Subcutaneous abdominal adipose tissue (tissue), 5 donors: ENCODE measurements at regions not wholly inside any gene's neighbourhood (a gene's known extent, or its start where the extent isn't known, plus 50 kb on each side); places are given as distances from the start of the nearest gene placed in this dataset.

Experiments
- H3K27ac ChIP-seq: one replicate; pipeline ENCODE4 v1.7.0; 2013; ENCODE audit warnings: low read depth, mild to moderate bottlenecking, inconsistent platforms, low read length, moderate library complexity
- H3K27me3 ChIP-seq, 5 donors: one replicate each; pipeline ENCODE4 v1.7.0; 2013; ENCODE audit warnings: low read length in 5 of 5, inconsistent platforms in 1 of 5; ENCODE audit not compliant: control insufficient read depth in 5 of 5, insufficient read depth in 4 of 5
- H3K36me3 ChIP-seq, 5 donors: one replicate each; pipeline ENCODE4 v1.7.0; 2013; ENCODE audit warnings: low read length in 5 of 5; ENCODE audit not compliant: control insufficient read depth in 5 of 5, insufficient read depth in 5 of 5
- H3K4me1 ChIP-seq, 5 donors: one replicate each; pipeline ENCODE4 v1.7.0; 2013; ENCODE audit warnings: low read length in 5 of 5, mild to moderate bottlenecking in 3 of 5, moderate library complexity in 1 of 5; ENCODE audit not compliant: control insufficient read depth in 5 of 5, insufficient read depth in 5 of 5
- H3K4me3 ChIP-seq, 5 donors: one replicate each; pipeline ENCODE4 v1.7.0; 2013; ENCODE audit warnings: low read length in 5 of 5, low read depth in 1 of 5
- H3K9ac ChIP-seq, 5 donors: one replicate each; pipeline ENCODE4 v1.7.0; 2013; ENCODE audit warnings: low read length in 5 of 5, mild to moderate bottlenecking in 4 of 5, moderate library complexity in 3 of 5
- H3K9me3 ChIP-seq, 5 donors: one replicate each; pipeline ENCODE4 v1.7.0; 2013; ENCODE audit warnings: low read length in 5 of 5; ENCODE audit not compliant: control insufficient read depth in 5 of 5
- donor health status: healthy.
- donor health status: healthy.
- donor health status: healthy.
- donor health status: healthy.
- donor health status: healthy.

DNA sequence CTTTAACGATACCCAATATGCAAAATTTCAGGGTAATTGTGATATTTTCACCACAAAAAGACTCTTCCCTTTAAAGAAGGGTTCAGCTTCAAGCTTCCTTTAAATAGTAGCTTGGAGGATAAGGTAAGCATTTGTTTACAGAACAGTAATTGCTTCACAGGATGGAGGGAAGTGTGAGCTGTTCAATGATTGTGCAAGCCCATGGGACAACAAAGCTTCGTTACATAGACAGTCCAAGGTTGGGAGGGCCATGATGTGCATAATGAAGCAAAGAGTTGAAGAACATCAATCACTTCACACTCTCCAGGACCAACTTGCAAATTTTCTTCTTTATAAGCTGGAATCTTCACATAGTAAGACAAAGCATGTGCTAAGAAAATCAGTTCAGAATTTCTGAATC, 145.0 kb upstream of the ASIC2 start:
- Histone ChIP-seq H3K4me3 (no peak overlapping the region), H3K4me1 (no peaks in the 10 kb centered on the region), H3K27me3 (no peaks in the 10 kb centered on the region), H3K27ac (no peak overlapping the region), H3K36me3 (no peaks in the 10 kb centered on the region), H3K9ac (no peak overlapping the region), H3K9me3 (peaks cover 0 to 4% (median 2%) of the 10 kb centered on the region in 5 donors)

- Histone ChIP-seq H3K27ac (no peak overlapping the region), H3K9ac (no peak overlapping the region), H3K36me3 (no peaks in the 10 kb centered on the region), H3K27me3 (no peaks in the 10 kb centered on the region), H3K4me3 (no peak overlapping the region), H3K4me1 (no peaks in the 10 kb centered on the region), H3K9me3 (peaks cover 0 to 4% (median 2%) of the 10 kb centered on the region in 5 donors)
These were observed 145.5 kb upstream of the ASIC2 start for GRCh38 chr17:33438578-33438977.

GRCh38 chr17:33442320-33442719, 149.2 kb upstream of the ASIC2 start:
- Histone ChIP-seq H3K4me3 (no peak overlapping the region), H3K9me3 (peaks cover 0 to 8% (median 2%) of the 10 kb centered on the region in 5 donors), H3K27ac (no peak overlapping the region), H3K36me3 (no peaks in the 10 kb centered on the region), H3K27me3 (peaks cover 0 to 2% (median 0%) of the 10 kb centered on the region in 5 donors), H3K4me1 (no peaks in the 10 kb centered on the region), H3K9ac (no peak overlapping the region)

DNA sequence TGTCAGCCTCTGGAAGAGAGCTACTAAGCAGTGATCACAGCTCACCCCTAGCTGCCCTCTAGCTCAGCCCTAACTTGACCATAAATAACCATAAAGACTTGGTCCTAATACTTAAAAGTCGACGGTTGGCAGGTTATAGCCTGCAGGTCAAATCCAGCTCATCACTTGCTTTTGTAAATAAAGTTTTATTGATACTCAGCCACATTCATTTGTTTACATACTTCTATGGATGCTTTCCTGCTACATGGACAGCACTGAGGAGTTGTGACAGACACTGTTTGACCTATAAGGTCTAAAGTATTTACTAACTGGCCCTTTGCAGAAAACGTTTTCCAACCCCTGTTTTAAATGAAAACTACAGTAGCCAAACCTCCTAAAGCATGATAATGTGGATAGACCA, 151.6 kb upstream of the ASIC2 start:
- Histone ChIP-seq H3K4me1 (no peaks in the 10 kb centered on the region), H3K9me3 (peaks cover 0 to 10% (median 8%) of the 10 kb centered on the region in 5 donors)

GRCh38 chr17:33447090-33447489, 154.0 kb upstream of the ASIC2 start:
- no peaks in the 10 kb centered on the region for H3K36me3 ChIP-seq
- peaks cover 0 to 10% (median 8%) of the 10 kb centered on the region in 5 donors for H3K9me3 ChIP-seq
- H3K27ac ChIP-seq = no peak overlapping the region
- no peak overlapping the region for H3K9ac ChIP-seq
- peaks cover 0 to 2% (median 0%) of the 10 kb centered on the region in 5 donors for H3K27me3 ChIP-seq
- H3K4me1 ChIP-seq = no peaks in the 10 kb centered on the region
- H3K4me3 ChIP-seq = no peak overlapping the region

More for the DNA sequence above, 151.6 kb upstream of the ASIC2 start:
- H3K27me3 ChIP-seq = peaks cover 0 to 2% (median 0%) of the 10 kb centered on the region in 5 donors
- H3K36me3 ChIP-seq = no peaks in the 10 kb centered on the region
- H3K9ac ChIP-seq = no peak overlapping the region
- no peak overlapping the region for H3K27ac ChIP-seq
- H3K4me3 ChIP-seq = no peak overlapping the region

GRCh38 chr17:33451221-33451620, 158.1 kb upstream of the ASIC2 start:
- Histone ChIP-seq H3K4me3 (no peak overlapping the region), H3K27me3 (no peaks in the 10 kb centered on the region)

DNA sequence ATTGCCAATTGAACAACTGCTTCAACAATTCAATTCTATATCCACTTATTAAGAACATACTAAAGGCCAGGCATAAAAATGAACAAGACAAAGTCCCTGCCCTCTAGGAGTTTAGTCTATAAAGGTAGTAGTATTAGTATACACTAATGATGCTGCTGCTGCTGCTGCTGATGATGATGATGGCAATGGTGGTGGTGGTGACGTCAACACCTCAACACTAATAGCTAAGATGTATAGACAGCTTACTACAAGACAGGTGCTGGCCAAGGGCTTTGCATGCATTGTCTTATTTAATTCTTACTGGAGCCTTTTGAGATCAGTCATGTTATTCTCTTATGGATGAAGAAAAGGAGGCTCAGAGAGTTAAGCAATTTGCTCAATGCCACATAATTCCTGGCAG, 164.4 kb upstream of the ASIC2 start:
- Histone ChIP-seq H3K4me3 (no peak overlapping the region), H3K27ac (no peak overlapping the region), H3K36me3 (no peaks in the 10 kb centered on the region), H3K9me3 (no peaks in the 10 kb centered on the region), H3K9ac (no peak overlapping the region), H3K27me3 (peaks cover 0 to 9% (median 0%) of the 10 kb centered on the region in 5 donors), H3K4me1 (no peaks in the 10 kb centered on the region)

More at GRCh38 chr17:33451221-33451620, 158.1 kb upstream of the ASIC2 start:
- peaks cover 0 to 8% (median 3%) of the 10 kb centered on the region in 5 donors for H3K9me3 ChIP-seq
- H3K4me1 ChIP-seq = no peaks in the 10 kb centered on the region
- H3K36me3 ChIP-seq = no peaks in the 10 kb centered on the region
- H3K9ac ChIP-seq = no peak overlapping the region
- no peak overlapping the region for H3K27ac ChIP-seq

- no peak overlapping the region for H3K27ac ChIP-seq
- no peak overlapping the region for H3K9ac ChIP-seq
- H3K27me3 ChIP-seq = peaks cover 0 to 11% (median 2%) of the 10 kb centered on the region in 5 donors
- no peak overlapping the region for H3K4me3 ChIP-seq
- no peaks in the 10 kb centered on the region for H3K9me3 ChIP-seq
- H3K36me3 ChIP-seq = no peaks in the 10 kb centered on the region
- no peaks in the 10 kb centered on the region for H3K4me1 ChIP-seq
These were observed 166.2 kb upstream of the ASIC2 start for GRCh38 chr17:33459078-33459940.

GRCh38 chr17:33460781-33461450, 167.8 kb upstream of the ASIC2 start:
- H3K27ac ChIP-seq = no peak overlapping the region
- H3K27me3 ChIP-seq = peaks cover 0 to 11% (median 2%) of the 10 kb centered on the region in 5 donors
- no peak overlapping the region for H3K4me3 ChIP-seq
- H3K9me3 ChIP-seq = no peaks in the 10 kb centered on the region
- peaks cover 0 to 5% (median 0%) of the 10 kb centered on the region in 5 donors for H3K4me1 ChIP-seq
- H3K9ac ChIP-seq = no peak overlapping the region
- no peaks in the 10 kb centered on the region for H3K36me3 ChIP-seq

DNA sequence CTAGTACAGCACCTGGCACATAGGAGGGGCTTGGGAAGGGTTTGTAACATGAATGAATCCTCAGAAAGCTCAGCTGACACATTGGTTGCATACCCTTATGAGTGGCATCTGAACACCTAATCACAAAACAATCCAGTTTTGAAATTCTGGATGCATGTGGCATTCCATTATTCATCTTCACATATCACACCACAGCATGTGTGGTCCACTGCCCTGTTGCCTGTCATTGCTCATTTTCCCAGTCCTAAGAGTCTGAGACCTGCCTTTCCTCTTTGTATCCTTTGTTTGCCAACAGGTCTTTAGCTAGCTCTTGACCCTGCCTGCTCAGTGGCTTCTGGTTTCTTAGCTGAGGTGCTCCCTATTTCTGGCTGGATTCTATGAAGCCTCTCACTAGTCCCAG, 170.8 kb upstream of the ASIC2 start:
- Histone ChIP-seq H3K36me3 (no peaks in the 10 kb centered on the region), H3K27ac (no peak overlapping the region), H3K9ac (no peak overlapping the region), H3K4me3 (no peak overlapping the region), H3K4me1 (peaks cover 0 to 5% (median 0%) of the 10 kb centered on the region in 5 donors), H3K9me3 (no peaks in the 10 kb centered on the region), H3K27me3 (peaks cover 0 to 5% (median 0%) of the 10 kb centered on the region in 5 donors)
